MCF 10A (cell line): ENCODE measurements at regions not wholly inside any gene's neighbourhood (a gene's known extent, or its start where the extent isn't known, plus 50 kb on each side); places are given as distances from the start of the nearest gene placed in this dataset.
"Not testable (repeated sequence)": the region's sequence is repeated elsewhere in the genome, so short reads cannot be mapped to it uniquely, and the experiment has no call there.

ENCODE experiments used
- BruUV-seq: library from RNA; stranded (reverse); fragments of 400-500 nt; replicated peaks from 2 replicates; lab custom pipeline; 2021; lab: Mats Ljungman, UMichigan
- CTCF ChIA-PET: fragments of 300-600 bp; sonication (Branson Sonifier 250); formaldehyde crosslinking; extraction: SDS; loops from one replicate; lab custom pipeline; 2021; ENCODE audit warnings: antibody characterized with exemption, inconsistent platforms; lab: Yijun Ruan, JAX
- POLR2A ChIA-PET: fragments of 300-600, 350-650 bp; sonication (Branson Sonifier 250); formaldehyde crosslinking; extraction: SDS; loops from one replicate; lab custom pipeline; 2020; ENCODE audit warnings: antibody characterized with exemption, inconsistent platforms; lab: Yijun Ruan, JAX
- DNase-seq: peaks from one replicate; pipeline ENCODE4 v3.0.0-alpha.2; 2018; ENCODE audit not compliant: unreplicated experiment
- H3K27ac Mint-ChIP-seq: one replicate; pipeline ENCODE4 v1.8.0; 2022; ENCODE audit warnings: mild to moderate bottlenecking, low read depth, mixed read lengths; ENCODE audit not compliant: unreplicated experiment
- H3K27me3 Mint-ChIP-seq: one replicate; pipeline ENCODE4 v1.8.0; 2022; ENCODE audit warnings: mixed read lengths; ENCODE audit not compliant: insufficient read depth, unreplicated experiment
- H3K36me3 Mint-ChIP-seq: one replicate; pipeline ENCODE4 v1.8.0; 2022; ENCODE audit warnings: mild to moderate bottlenecking, moderate library complexity, mixed read lengths; ENCODE audit not compliant: insufficient read depth, unreplicated experiment
- H3K4me1 Mint-ChIP-seq: one replicate; pipeline ENCODE4 v1.8.0; 2022; ENCODE audit warnings: mixed read lengths; ENCODE audit not compliant: insufficient read depth, unreplicated experiment
- H3K4me3 Mint-ChIP-seq: one replicate; pipeline ENCODE4 v1.8.0; 2022; ENCODE audit warnings: mild to moderate bottlenecking, moderate library complexity, mixed read lengths; ENCODE audit not compliant: unreplicated experiment
- H3K9me3 Mint-ChIP-seq: one replicate; pipeline ENCODE4 v1.8.0; 2022; ENCODE audit warnings: mixed read lengths; ENCODE audit not compliant: unreplicated experiment
- intact Hi-C: fragments of 100-400 bp; cut with micrococcal nuclease; formaldehyde crosslinking; loops from 2 replicates; pipeline ENCODE4 v1.14.1; 2022

- BruUV-seq, H3K27me3 Mint-ChIP-seq: not testable (repeated sequence)
These were observed 61.1 kb downstream of the DEFB131A start for GRCh38 chr4:9505341-9505740.

GRCh38 chr4:9506672-9507071 lies 62.5 kb downstream of the DEFB131A start:
- H3K36me3 Mint-ChIP-seq, BruUV-seq, DNase-seq, H3K27ac Mint-ChIP-seq, H3K27me3 Mint-ChIP-seq, H3K9me3 Mint-ChIP-seq, H3K4me3 Mint-ChIP-seq, intact Hi-C loops, CTCF ChIA-PET, POLR2A ChIA-PET, H3K4me1 Mint-ChIP-seq: not testable (repeated sequence)

More at GRCh38 chr4:9505341-9505740, 61.1 kb downstream of the DEFB131A start:
- H3K27ac Mint-ChIP-seq, H3K4me3 Mint-ChIP-seq, H3K4me1 Mint-ChIP-seq, intact Hi-C loops, CTCF ChIA-PET, H3K9me3 Mint-ChIP-seq, POLR2A ChIA-PET, DNase-seq, H3K36me3 Mint-ChIP-seq: not testable (repeated sequence)

DNA sequence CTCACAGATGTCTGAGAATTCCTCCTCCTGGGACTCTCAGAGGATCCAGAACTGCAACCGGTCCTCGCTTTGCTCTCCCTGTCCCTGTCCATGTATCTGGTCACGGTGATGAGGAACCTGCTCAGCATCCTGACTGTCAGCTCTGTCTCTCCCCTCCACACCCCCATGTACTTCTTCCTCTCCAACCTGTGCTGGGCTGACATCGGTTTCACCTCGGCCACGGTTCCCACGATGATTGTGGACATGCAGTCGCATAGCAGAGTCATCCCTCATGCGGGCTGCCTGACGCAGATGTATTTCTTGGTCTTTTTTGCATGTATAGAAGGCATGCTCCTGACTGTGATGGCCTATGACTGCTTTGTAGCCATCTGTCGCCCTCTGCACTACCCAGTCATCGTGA lies 68.7 kb downstream of the DEFB131A start:
- H3K27me3 Mint-ChIP-seq, H3K4me3 Mint-ChIP-seq, BruUV-seq, intact Hi-C loops, DNase-seq, CTCF ChIA-PET, H3K27ac Mint-ChIP-seq, H3K36me3 Mint-ChIP-seq, H3K4me1 Mint-ChIP-seq, POLR2A ChIA-PET: not testable (repeated sequence)
- peaks cover 20% of the 10 kb centered on the region for H3K9me3 Mint-ChIP-seq

DNA sequence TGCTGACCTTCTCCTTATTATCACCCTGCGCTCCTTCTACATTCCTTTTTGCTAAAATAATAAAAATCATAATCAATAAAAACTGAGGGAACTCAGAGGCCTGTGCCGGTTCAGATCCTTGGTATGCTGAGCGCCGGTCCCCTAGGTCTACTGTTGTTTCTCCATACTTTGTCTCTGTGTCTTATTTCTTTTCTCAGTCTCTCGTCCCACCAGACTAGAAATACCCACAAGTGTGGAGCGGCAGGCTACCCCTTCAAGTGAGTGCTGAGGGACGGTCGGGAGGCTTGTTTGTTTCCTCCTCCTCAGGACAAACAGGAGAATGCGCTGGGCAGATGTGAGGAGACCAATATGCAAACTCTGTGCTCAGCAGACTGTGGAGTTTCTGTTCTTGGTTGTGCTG lies 75.4 kb downstream of the DEFB131A start:
- DNase-seq, BruUV-seq, CTCF ChIA-PET, H3K27me3 Mint-ChIP-seq, POLR2A ChIA-PET, H3K4me1 Mint-ChIP-seq, H3K36me3 Mint-ChIP-seq, intact Hi-C loops, H3K4me3 Mint-ChIP-seq, H3K27ac Mint-ChIP-seq: not testable (repeated sequence)
- peaks cover 24% of the 10 kb centered on the region for H3K9me3 Mint-ChIP-seq

- H3K27me3 Mint-ChIP-seq, H3K27ac Mint-ChIP-seq, intact Hi-C loops, DNase-seq, BruUV-seq, H3K4me3 Mint-ChIP-seq, H3K36me3 Mint-ChIP-seq, H3K4me1 Mint-ChIP-seq, POLR2A ChIA-PET: not testable (repeated sequence)
- CTCF ChIA-PET, result interaction anchor here (0.5 kb wide), 1 partner anchor 585 kb away, joined by 4 read pairs; no protein-coding TSS in a partner anchor
- H3K9me3 Mint-ChIP-seq, result peaks cover 16% of the 10 kb centered on the region
These were observed 78.7 kb downstream of the DEFB131A start for GRCh38 chr4:9522903-9523302.

GRCh38 chr4:9524406-9524805 lies 80.2 kb downstream of the DEFB131A start:
- H3K9me3 Mint-ChIP-seq, result peaks cover 17% of the 10 kb centered on the region
- H3K36me3 Mint-ChIP-seq, CTCF ChIA-PET, H3K4me1 Mint-ChIP-seq, DNase-seq, POLR2A ChIA-PET, intact Hi-C loops, H3K27ac Mint-ChIP-seq, H3K27me3 Mint-ChIP-seq, BruUV-seq, H3K4me3 Mint-ChIP-seq: not testable (repeated sequence)
